Endothelial cell of umbilical vein (primary cell): ENCODE measurements at regions not wholly inside any gene's neighbourhood (a gene's known extent, or its start where the extent isn't known, plus 50 kb on each side); places are given as distances from the start of the nearest gene placed in this dataset.

Source experiments
- BruUV-seq: library from RNA; stranded (reverse); fragments of 400-500 nt; replicated peaks from 2 replicates; lab custom pipeline; 2021; lab: Mats Ljungman, UMichigan
- CTCF ChIA-PET: fragments of 300-600, 350-600 bp; sonication (Branson Sonifier 250); formaldehyde crosslinking; loops from one replicate; lab custom pipeline; 2021; ENCODE audit warnings: antibody characterized with exemption, inconsistent platforms; lab: Charles Lee
- POLR2A ChIA-PET: fragments of 300-600, 350-600 bp; sonication (Branson Sonifier 250); formaldehyde crosslinking; loops from one replicate; lab custom pipeline; 2021; ENCODE audit warnings: antibody characterized with exemption, inconsistent platforms; lab: Charles Lee
- DNase-seq: peaks from one replicate; pipeline ENCODE4 v3.0.0-alpha.2; 2011; ENCODE audit warnings: low read depth, low spot score
- FAIRE-seq: peaks from 2 replicates; lab custom pipeline; 2011; peaks lifted over from hg19 to GRCh38; lab: Jason Lieb, UNC
- H2AFZ ChIP-seq: 2 replicates; pipeline ENCODE4 v1.6.0; 2012; ENCODE audit warnings: low read depth, low read length, control low read depth, inconsistent platforms
- H3K27ac ChIP-seq: 2 replicates; pipeline ENCODE4 v1.5.1; 2011; ENCODE audit warnings: low read depth, mild to moderate bottlenecking, control low read depth, low read length, moderate library complexity; ENCODE audit not compliant: insufficient read depth
- H3K27me3 ChIP-seq, 2 experiments: 2 replicates each; pipeline versions ENCODE4 v1.6.0 to v1.6.1; 2011; ENCODE audit warnings: low read length in 2 of 2, mixed read lengths in 1 of 2; ENCODE audit not compliant: control insufficient read depth in 2 of 2, insufficient read depth in 2 of 2
- H3K36me3 ChIP-seq, 2 experiments: 2 replicates in 1 of 2; 3 replicates in 1 of 2; pipeline ENCODE4 v1.5.1; 2011; ENCODE audit warnings: low read length in 2 of 2, mild to moderate bottlenecking in 1 of 2, moderate library complexity in 1 of 2; ENCODE audit not compliant: control insufficient read depth in 2 of 2, insufficient read depth in 2 of 2; ENCODE audit errors: extremely low read depth in 1 of 2
- H3K4me1 ChIP-seq: 3 replicates; pipeline ENCODE4 v1.5.1; 2011; ENCODE audit warnings: mild to moderate bottlenecking, low read length; ENCODE audit not compliant: control insufficient read depth, insufficient read depth; ENCODE audit errors: extremely low read depth
- H3K4me2 ChIP-seq: 2 replicates; pipeline ENCODE4 v1.6.1; 2011; ENCODE audit warnings: low read length, control low read depth, mixed read lengths; ENCODE audit not compliant: insufficient read depth
- H3K4me3 ChIP-seq, 3 experiments: fragments of 200-600 bp in 1 of 3; sonication (generic), shearing (Covaris generic) in 1 of 3; replicated peaks in 1 of 3; 2 replicates each; pipeline ENCODE4 v1.5.1; 2011 to 2016; ENCODE audit warnings: control low read depth in 3 of 3, low read length in 3 of 3, mild to moderate bottlenecking in 2 of 3, inconsistent platforms in 1 of 3, low read depth in 1 of 3, moderate library complexity in 1 of 3; ENCODE audit not compliant: insufficient read depth in 1 of 3
- H3K79me2 ChIP-seq: 2 replicates; pipeline ENCODE4 v1.6.0; 2012; ENCODE audit warnings: low read length, inconsistent platforms; ENCODE audit not compliant: control insufficient read depth, insufficient read depth
- H3K9ac ChIP-seq: replicated peaks from 2 replicates; pipeline ENCODE3; 2011; ENCODE audit warnings: low read length, control low read depth; ENCODE audit not compliant: insufficient read depth; ENCODE audit errors: extremely low read depth
- H3K9me1 ChIP-seq: replicated peaks from 3 replicates; pipeline ENCODE4 v1.6.0; 2011; ENCODE audit warnings: mild to moderate bottlenecking, low read length; ENCODE audit not compliant: control insufficient read depth, insufficient read depth; ENCODE audit errors: extremely low read depth
- H3K9me3 ChIP-seq: replicated peaks from 2 replicates; pipeline ENCODE4 v1.5.1; 2012; ENCODE audit warnings: low read length, inconsistent platforms; ENCODE audit not compliant: control insufficient read depth, insufficient read depth
- H4K20me1 ChIP-seq: replicated peaks from 2 replicates; pipeline ENCODE3; 2011; ENCODE audit warnings: mild to moderate bottlenecking, low read length; ENCODE audit not compliant: control insufficient read depth, insufficient read depth; ENCODE audit errors: extremely low read depth
- CTCF ChIP-seq, 2 donors: IDR thresholded peaks; 1 replicate in 1 of 2; 2 replicates in 1 of 2; pipeline ENCODE4 v1.5.1; 2011; ENCODE audit warnings: low read length in 2 of 2, mild to moderate bottlenecking in 2 of 2, moderate library complexity in 2 of 2, control low read depth in 1 of 2, inconsistent platforms in 1 of 2, low read depth in 1 of 2; ENCODE audit not compliant: insufficient read depth in 1 of 2; ENCODE audit errors: extremely low read depth in 1 of 2
- EZH2 ChIP-seq: IDR thresholded peaks from 2 replicates; pipeline ENCODE4 v1.6.1; 2012; ENCODE audit warnings: borderline replicate concordance, low read depth, mild to moderate bottlenecking, moderate library complexity, low read length, inconsistent platforms; ENCODE audit not compliant: severe bottlenecking
- FOS ChIP-seq: IDR thresholded peaks from 2 replicates; pipeline ENCODE4 v1.6.1; 2011; ENCODE audit warnings: mild to moderate bottlenecking, low read length, moderate library complexity, borderline replicate concordance; ENCODE audit not compliant: insufficient read depth
- GATA2 ChIP-seq: IDR thresholded peaks from 2 replicates; pipeline ENCODE4 v1.7.0; 2011; ENCODE audit warnings: low read depth, mild to moderate bottlenecking, moderate library complexity, mixed read lengths, low read length; ENCODE audit not compliant: insufficient read length, insufficient read depth
- JUN ChIP-seq: IDR thresholded peaks from 2 replicates; pipeline ENCODE4 v1.6.1; 2011; ENCODE audit warnings: borderline replicate concordance, low read depth; ENCODE audit not compliant: insufficient read length, insufficient read depth
- MYC ChIP-seq: IDR thresholded peaks from one replicate; pipeline ENCODE4 v1.6.1; 2011; ENCODE audit warnings: mild to moderate bottlenecking, low read depth, low read length
- POLR2A ChIP-seq: IDR thresholded peaks from 2 replicates; pipeline ENCODE4 v1.6.1; 2012; ENCODE audit warnings: low read depth, mild to moderate bottlenecking, control low read depth, low read length
- POLR2AphosphoS5 ChIP-seq: IDR thresholded peaks from 2 replicates; pipeline ENCODE4 v1.6.1; 2012; ENCODE audit warnings: low read depth, mild to moderate bottlenecking, control low read depth, low read length, moderate library complexity; ENCODE audit not compliant: insufficient read depth
- dilution Hi-C: fragments of 300-500 bp; cut with MboI; formaldehyde crosslinking; loops from one replicate; pipeline ENCODE4 v1.15.0; 2019; ENCODE audit warnings: low sequenced_read_pairs; ENCODE audit not compliant: extremely low pct_ligation_motif_present
- intact Hi-C: fragments of 100-400 bp; cut with micrococcal nuclease; formaldehyde crosslinking; loops from one replicate; pipeline ENCODE4 v1.10.0; 2022
- TF ChIP-seq, protein P1 (sequence below): IDR thresholded peaks from 2 replicates; pipeline ENCODE4 v1.6.1; 2011; ENCODE audit not compliant: insufficient read depth, insufficient read length

DNA sequence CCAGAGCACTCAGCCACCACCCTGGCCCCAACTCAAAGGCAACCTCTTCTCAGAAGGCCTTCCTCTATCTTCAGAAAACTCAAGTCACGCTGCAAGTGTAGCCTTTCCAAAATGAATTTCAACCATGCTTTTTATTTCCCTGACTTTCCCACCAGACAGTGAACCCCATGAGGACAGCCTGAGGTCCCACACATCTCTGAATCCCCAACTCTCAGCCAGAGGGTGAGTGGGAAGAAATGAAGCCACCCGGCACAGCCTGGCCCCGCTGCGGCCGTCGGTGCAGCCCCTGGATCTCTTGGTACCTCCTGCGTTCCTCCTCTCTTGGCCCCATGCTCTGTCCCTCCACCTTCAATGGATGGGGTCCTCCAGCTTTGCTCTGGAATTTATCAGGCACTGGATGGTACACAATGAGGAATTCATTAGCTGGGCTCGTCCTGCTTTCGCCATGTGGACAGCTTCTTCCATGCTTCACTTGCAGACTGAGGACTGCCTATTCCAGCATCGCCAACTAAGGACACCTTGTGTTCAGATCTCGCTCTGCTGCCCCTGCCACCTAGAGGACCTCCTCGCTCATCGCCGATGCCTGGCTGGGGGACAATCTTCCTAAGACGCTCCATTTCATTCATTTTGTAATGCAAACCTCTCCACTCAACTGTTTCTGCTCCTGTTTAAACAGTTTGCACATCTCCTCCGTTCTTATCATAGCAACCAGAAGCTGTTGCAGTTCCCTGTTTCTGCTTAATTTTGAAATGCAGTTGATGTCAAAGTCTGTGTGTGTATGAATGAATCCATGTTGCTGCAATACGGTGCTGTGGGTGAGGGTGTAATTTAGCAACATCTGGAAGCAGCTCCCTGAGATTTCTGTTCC is 672.1 kb downstream of the TBC1D22A start:
- no peaks in the 10 kb centered on the region for H3K4me1 ChIP-seq
- H3K27ac ChIP-seq = no peak overlapping the region
- no peak for TF ChIP-seq EZH2
- TF ChIP-seq FOS = no peak
- TF ChIP-seq, protein P1, sequence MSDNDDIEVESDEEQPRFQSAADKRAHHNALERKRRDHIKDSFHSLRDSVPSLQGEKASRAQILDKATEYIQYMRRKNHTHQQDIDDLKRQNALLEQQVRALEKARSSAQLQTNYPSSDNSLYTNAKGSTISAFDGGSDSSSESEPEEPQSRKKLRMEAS = no peak
- TF ChIP-seq POLR2A = no peak
- no peak for TF ChIP-seq MYC
- TF ChIP-seq GATA2 = no peak
- no peak for TF ChIP-seq CTCF (IDR thresholded peaks at IDR 0.05; ENCODE audit: extremely low read depth in 1 of 2, insufficient read depth in 1 of 2, low read depth in 1 of 2, low read length in 2 of 2)
- no peak for TF ChIP-seq JUN
- TF ChIP-seq POLR2AphosphoS5 = no peak
- H3K36me3 ChIP-seq = no peaks in the 10 kb centered on the region
- no peak overlapping the region for H3K4me3 ChIP-seq
- H4K20me1 ChIP-seq = no peaks in the 10 kb centered on the region
- FAIRE-seq (no peak), DNase-seq (no peak)
- peaks cover 2% of the 10 kb centered on the region for H3K9me3 ChIP-seq
- H3K27me3 ChIP-seq = no peaks in the 10 kb centered on the region
- no peak overlapping the region for H3K9ac ChIP-seq
- intact Hi-C loops (no loop called here), dilution Hi-C loops (no loop called here)
- no peaks in the 10 kb centered on the region for H3K79me2 ChIP-seq
- no TSS peak for BruUV-seq
- H2AFZ ChIP-seq = no peak overlapping the region
- ChIA-PET CTCF (no interaction called here), POLR2A (no interaction called here)
- H3K9me1 ChIP-seq = no peaks in the 10 kb centered on the region
- no peak overlapping the region for H3K4me2 ChIP-seq
